Renal cortical epithelial cell (primary cell): ENCODE measurements at regions not wholly inside any gene's neighbourhood (a gene's known extent, or its start where the extent isn't known, plus 50 kb on each side); places are given as distances from the start of the nearest gene placed in this dataset.
A peak's percentile ranks its signal among the peaks of the same experiment; 100 is the strongest.

Source experiments
- DNase-seq: peaks from one replicate; pipeline ENCODE4 v3.0.0-alpha.2; 2011; ENCODE audit warnings: low read depth

- DNase-seq: no peak
Measured at GRCh38 chr10:131706476-131706875, 194.3 kb upstream of the PPP2R2D start.

- DNase-seq: no peak
Measured at GRCh38 chr10:131706952-131707351, 193.9 kb upstream of the PPP2R2D start.

DNA sequence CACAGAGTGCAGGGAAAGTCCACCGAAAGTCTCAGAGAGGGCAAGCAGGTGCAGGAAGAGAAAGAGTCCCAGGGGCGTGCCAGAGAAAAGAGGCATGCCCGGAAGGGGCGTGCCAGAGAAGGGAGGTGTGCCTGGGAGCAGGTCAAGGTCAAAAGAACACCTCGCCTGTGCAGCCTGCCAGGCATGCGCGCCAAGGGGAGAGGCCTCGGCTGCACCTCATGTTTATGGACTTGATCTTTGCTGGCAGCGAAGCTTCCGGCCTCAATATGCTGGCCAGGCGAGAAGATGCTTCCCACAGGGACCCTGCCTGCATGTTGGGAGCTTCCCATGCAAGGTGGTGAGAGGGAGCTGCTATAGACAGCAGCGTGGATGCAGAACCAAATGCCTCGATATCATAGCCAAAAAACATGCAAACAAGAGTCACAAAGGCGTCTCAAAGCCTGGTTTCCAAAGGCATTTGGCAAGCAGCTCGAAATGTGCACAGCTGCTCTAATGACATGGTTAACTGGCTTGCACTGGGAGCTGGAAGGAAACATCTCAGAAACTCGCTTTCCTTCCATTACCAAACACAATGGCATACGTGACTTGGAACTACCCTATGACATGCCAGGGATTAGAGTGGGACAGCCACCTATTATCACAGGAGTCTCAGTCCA is 192.5 kb upstream of the PPP2R2D start:
- no peak for DNase-seq

DNA sequence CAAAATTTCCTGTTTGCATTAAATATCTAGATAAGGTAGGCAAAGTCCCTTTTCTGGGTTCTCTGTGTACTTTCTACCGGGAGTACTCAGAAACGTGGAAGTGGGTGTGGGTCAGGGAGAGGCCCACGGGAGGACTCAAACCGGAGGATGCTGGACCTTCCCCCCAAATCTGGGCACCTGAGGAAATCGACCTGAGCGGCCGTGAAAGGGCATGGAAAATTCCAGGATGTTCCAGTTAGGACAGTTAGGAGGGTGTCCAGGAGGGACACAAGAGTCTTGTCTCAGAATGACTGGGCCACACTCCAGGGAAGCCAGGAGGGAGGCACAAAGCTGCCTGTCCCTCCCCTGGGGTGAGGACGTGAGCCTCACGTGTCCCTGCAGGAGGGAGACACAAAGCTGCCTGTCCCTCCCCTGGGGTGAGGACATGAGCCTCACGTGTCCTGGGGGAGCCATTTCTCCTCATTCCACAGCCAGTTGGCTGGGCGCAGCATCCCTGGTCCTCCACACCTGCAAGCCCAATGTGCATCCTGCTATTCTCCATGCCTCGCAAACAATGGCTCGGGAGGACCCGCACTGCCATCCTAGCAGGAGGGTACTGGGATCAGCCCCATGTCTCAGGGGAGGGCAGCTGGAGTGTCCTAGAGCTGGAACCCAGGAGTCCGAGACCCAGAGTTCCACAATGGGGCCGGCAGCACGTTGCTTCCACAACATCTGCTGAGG is 190.5 kb upstream of the PPP2R2D start:
- DNase-seq: no peak

DNA sequence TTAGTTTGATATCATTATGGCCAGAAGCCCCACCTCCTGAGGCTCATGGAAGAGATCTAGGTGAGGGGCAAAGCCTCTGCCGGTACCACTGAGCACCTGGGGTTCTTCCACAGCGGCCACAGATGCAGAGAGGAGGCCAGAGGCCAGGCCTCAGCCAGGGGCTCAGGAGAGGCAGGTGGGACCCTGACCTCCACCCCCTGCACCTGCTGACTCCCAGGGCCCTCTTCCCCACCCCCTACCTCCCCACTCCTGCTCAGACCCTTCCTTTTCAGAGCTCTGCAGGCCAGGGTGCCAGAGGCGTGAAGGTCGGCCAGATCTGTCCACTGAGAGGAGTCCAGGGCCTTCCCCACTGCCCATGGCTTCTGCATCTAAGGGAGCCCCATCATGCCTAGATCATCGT is 178.7 kb upstream of the PPP2R2D start:
- no peak for DNase-seq

- DNase-seq: no peak
Measured at GRCh38 chr10:131722525-131723264, 178.1 kb upstream of the PPP2R2D start.

DNA sequence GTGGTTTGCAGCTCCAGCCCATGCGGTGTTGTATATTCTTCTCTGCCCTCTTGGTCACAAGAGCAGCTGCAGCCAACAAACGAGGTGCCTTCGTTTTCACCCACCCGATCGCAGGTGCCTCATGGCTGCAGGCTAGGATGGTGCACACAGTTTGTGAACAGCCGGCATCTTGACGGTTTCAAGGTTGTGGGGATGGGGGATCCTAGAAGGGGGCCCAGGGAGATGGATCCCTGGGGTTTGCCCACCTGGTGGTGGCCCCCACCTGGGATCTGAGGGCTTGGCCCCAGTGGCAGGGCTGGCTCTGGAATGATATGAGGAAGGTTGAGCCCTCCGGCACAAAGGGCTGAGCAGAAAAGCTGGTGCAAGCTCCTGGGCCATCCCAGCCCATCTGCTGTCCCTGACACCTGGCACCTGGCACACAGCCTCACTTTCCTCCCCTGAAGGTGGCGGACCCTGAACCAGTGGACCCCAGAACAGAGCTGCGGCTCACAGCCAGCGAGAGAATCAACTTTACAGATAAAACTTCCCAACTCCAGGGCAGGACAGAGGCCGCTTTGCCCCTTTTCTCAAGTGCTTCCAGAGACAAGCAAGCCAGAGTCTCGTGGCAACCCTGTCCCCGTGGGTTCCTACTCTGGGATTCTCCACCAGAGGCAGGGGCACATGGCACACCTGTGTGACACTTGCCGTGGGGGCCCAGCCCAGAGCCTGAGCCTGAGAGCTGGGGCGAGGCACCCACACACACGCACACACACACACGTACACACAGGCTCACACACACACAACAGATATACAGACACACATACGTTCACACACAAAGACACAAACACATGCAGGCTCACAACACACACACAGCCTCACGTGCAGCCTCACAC is 177.3 kb upstream of the PPP2R2D start:
- DNase-seq: no peak

DNA sequence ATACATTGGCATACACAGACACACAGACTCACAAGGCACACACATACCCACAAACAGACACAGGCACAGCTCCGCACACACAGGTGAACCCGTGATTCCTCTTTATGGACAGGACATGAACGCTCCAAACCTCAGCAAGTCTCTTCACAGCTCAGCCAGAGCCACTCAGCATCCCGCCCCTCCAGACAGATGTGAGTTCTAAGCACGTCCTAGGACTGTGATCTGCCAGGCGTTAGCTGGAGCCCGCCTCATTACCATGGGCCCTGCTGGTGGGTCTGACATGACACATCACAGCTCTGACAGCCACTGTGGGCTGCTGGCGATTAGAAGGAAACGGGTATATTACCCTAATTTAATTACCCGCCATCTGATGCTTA is 176.7 kb upstream of the PPP2R2D start:
- DNase-seq: no peak

DNA sequence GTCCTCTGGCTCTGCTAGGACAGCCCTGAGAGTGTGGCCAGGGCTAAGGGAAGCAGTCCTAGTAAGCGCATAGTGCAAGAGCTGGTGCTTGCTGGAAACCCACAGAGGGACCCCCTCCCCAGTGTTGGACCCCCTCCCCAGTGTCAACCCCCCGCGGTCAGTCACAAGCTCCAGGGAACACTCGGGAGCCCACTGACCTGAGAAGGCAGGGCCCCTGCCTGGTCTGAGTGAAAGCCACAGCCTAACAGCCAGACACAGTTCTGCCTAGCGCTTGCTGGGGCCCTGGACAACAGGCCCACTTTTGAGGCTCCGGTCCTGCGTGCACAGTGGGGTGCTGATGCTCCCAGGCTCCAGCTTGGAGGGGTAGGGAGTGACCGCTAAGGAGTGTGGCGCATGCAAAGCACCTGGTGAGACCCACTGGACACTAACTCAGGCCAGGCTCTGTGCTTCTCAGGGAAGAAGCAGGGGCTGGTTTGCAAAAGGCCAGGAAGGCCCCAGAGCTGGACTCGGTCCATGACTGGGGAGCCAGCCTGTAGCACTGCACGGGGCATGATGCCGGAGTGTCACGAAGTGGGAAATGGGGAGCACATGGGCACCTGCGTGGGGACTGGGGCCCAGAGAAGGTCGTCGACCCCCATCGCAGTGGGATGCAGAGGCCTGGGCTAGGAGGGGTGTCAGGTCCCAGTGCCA is 175.8 kb upstream of the PPP2R2D start:
- no peak for DNase-seq

DNA sequence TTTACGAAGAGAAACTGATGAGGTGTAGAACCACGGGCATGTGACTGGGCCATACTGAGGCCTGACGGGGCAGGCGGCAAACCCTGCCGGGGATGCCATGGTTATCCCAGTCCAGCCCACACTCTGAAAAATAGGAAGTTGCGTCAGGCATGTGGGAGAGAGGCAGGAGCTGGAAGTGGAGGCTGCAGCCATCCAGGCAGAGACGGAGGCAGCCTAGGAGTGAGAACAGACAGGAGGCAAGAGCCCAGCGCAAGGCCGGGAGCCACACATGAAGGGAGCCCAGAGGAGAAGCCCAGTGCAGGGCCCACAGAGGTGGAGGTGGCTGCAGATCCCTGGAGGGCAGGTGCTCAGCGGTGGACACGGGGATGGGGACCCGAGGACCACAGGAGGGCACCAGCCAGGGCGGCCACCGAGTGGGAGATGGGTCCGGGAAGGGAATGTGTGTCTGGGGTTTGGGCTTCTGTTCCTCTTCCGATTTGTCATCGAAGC is 175.2 kb upstream of the PPP2R2D start:
- DNase-seq: no peak

GRCh38 chr10:131726076-131726880 is 174.5 kb upstream of the PPP2R2D start:
- DNase-seq: peak; percentile 6

DNA sequence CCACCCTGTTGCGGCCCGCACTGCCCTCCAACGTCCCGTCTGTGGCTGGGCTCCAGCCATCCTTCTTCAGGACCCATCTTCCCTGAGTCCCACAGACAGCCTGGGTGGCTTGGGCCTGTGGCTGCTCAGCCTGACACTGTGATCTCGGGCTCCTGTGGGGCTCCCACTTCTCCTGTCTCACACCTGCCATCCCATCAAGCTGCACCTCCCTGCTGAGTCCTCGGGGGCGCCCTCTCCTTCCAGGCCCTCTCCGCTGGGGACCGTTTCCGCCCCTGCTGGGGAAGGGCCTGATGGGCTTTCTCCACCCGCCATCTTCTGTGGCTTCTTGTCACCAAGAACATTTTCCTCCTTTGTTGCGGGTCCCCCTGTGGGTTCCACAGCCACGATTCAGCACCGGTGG is 173.8 kb upstream of the PPP2R2D start:
- no peak for DNase-seq

GRCh38 chr10:131727560-131727959 is 173.2 kb upstream of the PPP2R2D start:
- DNase-seq: no peak

DNA sequence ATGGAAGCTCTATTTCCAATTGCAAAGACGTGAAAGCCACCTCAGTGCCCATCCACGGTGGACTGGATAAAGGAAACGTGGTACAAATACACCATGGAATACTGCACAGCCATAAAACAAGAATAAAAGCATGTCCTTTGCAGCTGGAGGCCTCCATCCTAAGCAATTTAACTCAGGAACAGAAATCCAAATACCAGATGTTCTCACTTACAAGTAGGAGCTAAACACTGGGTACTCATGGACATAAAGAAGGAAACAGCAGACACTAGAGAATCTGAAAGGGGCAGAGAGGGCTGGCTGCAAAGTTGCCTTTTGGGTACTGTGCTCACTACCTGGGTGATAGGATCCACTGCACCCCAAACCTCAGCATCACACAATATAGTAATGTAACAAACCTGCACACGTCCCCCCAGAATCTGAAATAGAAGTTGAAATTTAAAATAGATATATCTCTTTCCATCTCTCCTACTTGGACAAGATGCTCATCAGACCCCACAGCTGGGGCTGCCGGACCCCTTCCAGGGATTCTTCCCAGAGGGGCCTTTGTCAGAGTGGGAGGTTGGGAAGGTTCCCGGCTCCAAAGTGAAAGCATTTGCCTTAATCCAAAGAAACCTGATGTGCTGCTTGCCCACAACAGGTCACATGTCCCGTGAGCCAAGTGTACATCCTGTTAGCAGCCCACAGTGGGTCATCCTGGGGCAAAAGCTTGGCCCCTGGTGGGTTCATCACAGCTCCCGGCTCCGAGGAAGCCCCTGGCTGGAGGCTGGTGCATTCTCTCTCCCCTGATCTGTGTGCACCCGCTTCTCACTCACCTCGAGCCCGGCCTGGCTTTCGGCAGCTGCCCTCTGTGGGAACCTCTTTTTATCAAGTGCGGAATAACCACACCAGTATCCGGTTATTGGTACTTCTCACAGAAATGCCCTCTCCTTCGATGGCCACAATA is 172.3 kb upstream of the PPP2R2D start:
- DNase-seq: no peak

- no peak for DNase-seq
Measured at GRCh38 chr10:131729361-131729760, 171.4 kb upstream of the PPP2R2D start.

DNA sequence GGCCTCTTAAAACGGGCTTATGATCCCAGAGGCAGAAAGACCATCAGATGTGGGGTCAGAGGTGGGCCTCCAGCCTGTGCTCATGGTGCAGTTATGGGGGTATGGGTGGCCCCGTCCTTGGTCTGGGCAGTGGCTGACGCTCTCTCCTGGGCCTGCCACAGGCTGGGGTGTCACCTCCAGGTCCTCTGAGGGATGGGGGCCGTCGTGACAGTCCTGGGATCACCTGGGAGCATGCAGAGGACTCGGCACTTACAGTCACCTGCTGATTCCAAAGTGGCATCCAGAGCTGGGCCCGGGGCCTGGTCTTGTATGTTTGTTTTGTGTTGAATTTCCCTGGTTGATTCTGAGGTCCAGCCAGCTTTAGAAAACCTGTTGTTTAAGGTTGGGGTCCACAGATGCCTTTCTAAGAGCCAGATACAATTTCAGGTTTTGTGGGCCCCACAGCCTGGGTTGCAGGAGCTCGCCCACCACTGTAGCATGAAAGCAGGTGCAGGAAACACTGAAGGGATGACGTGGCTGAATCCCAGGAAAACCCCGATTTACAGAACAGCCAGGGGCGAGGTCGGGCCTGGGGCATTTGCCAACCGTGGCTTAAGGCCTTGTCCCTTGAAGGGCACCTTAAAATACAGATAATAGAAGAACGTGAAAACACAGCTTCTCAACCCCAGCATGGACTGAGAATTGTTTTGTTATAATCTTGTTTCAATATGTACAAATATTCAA is 170.7 kb upstream of the PPP2R2D start:
- DNase-seq: no peak

- no peak for DNase-seq
Measured at GRCh38 chr10:131730771-131731497, 169.9 kb upstream of the PPP2R2D start.
